ENCODE measurements at regions not wholly inside any gene's neighbourhood (a gene's known extent, or its start where the extent isn't known, plus 50 kb on each side); places are given as distances from the start of the nearest gene placed in this dataset.

- H3K4me3 ChIP-seq (ENCODE audit: low read depth, low read length): no peak overlapping the region
- TF ChIP-seq CTCF (IDR thresholded peaks at IDR 0.05; ENCODE audit: low read depth, low read length, missing control alignments): no peak
- DNase-seq (ENCODE audit: low read depth): no peak
These were observed 123.6 kb upstream of the DPH6 start for GRCh38 chr15:35669432-35670045.

DNA sequence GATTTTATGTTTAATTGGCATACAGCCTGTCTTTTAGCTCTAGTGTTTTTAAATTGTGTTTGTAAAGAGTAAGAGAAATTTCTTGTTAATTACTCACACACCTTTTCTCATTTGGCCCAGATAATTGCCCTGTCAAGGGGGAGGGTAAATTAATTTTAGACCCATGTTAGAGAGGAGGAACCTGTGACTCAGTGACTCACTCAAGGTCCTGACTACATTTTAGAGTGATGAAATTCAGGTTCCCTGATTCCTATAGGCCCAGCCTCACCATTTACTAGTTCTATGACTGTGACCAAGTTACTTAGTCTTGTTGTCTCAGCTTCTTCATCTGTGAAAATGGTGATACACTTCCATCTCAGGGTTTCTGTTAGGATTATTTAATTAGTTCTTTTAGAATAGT is 125.2 kb upstream of the DPH6 start:
- TF ChIP-seq CTCF (IDR thresholded peaks at IDR 0.05; ENCODE audit: low read depth, low read length, missing control alignments): no peak
- no peak for DNase-seq (ENCODE audit: low read depth)
- H3K4me3 ChIP-seq (ENCODE audit: low read depth, low read length): no peak overlapping the region

- TF ChIP-seq CTCF (IDR thresholded peaks at IDR 0.05; ENCODE audit: low read depth, low read length, missing control alignments): no peak
- no peak for DNase-seq (ENCODE audit: low read depth)
- no peak overlapping the region for H3K4me3 ChIP-seq (ENCODE audit: low read depth, low read length)
These were observed 126.0 kb upstream of the DPH6 start for GRCh38 chr15:35671981-35672380.

- no peak for TF ChIP-seq CTCF (IDR thresholded peaks at IDR 0.05; ENCODE audit: low read depth, low read length, missing control alignments)
- no peak for DNase-seq (ENCODE audit: low read depth)
- peak overlapping the region; percentile 25 for H3K4me3 ChIP-seq (ENCODE audit: low read depth, low read length)
These were observed 127.2 kb upstream of the DPH6 start for GRCh38 chr15:35673093-35673684.

GRCh38 chr15:35674873-35675781 is 129.2 kb upstream of the DPH6 start:
- no peak for TF ChIP-seq CTCF (IDR thresholded peaks at IDR 0.05; ENCODE audit: low read depth, low read length, missing control alignments)
- no peak for DNase-seq (ENCODE audit: low read depth)
- no peak overlapping the region for H3K4me3 ChIP-seq (ENCODE audit: low read depth, low read length)

DNA sequence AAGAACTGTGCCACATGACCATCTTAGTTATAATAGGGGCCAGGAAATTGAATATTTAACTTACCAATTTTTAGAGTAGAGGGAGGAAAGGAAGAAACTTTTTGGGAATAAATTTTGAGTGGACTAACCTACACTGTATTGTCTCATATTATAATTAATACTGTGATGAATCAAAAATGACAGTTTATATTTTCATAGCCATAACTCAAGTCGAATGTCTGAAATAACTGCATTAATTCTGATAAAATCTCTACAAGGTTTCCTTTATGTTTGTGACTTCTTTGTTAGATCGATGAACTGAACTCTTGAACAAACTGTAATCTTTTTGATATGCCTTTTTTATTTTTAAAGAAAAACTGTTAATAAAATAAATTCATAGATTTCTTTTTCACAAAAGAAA is 132.8 kb upstream of the DPH6 start:
- no peak for DNase-seq (ENCODE audit: low read depth)
- H3K4me3 ChIP-seq (ENCODE audit: low read depth, low read length): no peak overlapping the region
- TF ChIP-seq CTCF (IDR thresholded peaks at IDR 0.05; ENCODE audit: low read depth, low read length, missing control alignments): no peak
